ENCODE measurements at regions not wholly inside any gene's neighbourhood (a gene's known extent, or its start where the extent isn't known, plus 50 kb on each side); places are given as distances from the start of the nearest gene placed in this dataset.
"Not testable (repeated sequence)": the region's sequence is repeated elsewhere in the genome, so short reads cannot be mapped to it uniquely, and the experiment has no call there.

DNA sequence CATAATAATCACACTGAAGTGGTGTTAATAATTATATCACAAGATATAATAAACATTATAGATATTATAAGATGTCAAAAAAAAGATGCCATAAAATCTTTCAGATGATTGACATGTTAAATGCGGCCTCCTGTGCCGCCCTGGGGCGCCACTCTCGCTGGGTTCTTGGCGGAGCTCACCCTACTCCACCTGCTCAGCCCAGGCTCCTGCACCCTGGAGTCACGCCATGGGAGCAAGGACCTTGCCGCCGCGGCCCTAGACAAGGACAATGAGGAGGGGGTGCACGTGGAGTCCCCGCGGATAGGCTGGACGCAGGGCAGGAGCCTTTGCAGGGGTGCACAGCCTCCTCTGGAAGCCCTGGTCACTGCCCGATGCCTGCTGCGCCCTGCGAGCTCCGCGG, 77.5 kb upstream of the ZNF337 start:
- DNase-seq: not testable (repeated sequence)

DNA sequence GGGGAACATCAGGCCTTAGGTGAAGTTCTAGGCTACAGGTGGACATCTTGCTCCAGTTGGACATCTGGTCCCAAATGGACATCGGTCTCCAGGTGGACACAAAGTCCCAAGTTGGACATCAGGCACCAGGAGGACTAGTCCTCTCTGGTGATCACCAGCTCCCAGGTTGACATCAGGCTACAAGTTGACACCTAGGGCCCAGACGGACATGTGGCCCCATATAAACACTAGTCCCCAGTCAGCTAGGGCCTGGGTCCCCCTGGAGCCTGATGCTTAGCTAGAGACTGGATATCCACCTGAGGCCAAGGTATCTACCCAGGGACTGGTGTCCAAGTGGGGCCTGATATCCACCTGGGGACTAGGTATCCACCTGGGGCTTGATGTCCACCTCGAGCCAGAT, 75.8 kb upstream of the ZNF337 start:
- DNase-seq: not testable (repeated sequence)

DNA sequence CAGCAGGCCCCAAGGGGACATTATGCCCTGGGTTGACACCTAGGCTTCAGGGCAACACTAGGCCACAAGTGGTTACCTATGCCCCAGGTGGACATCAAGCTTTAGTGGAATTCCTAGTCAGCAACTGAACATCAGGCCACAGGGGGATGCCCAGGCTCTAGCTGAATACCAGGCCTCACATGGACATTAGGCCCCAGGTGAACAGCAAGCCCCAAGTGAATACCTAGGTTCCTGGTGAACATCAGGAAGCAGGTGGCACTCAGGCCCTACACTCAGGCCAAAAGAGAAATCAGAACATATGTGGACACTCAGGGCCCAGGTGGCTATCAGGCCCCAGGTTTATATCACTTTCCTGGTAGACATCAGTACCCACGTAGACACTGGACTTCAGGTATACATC, 75.2 kb upstream of the ZNF337 start:
- DNase-seq: not testable (repeated sequence)

DNA sequence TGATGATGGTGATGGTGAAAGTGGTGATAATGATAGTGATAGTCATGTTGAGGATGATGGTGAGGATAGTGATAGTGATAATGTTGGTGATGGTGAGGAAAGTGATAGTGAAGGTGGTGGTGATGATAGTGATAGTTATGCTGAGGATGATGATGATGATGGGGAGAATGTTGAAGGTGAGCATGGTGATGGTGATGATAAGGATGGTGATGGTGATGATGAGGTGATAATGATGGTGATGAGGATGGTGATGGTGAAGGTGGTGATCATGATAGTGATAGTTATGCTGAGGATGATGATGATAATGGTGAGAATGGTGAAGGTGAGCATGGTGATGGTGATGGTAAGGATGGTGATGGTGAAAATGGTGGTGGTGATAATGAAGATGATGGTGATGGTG, 64.9 kb upstream of the ZNF337 start:
- DNase-seq: no peak

DNA sequence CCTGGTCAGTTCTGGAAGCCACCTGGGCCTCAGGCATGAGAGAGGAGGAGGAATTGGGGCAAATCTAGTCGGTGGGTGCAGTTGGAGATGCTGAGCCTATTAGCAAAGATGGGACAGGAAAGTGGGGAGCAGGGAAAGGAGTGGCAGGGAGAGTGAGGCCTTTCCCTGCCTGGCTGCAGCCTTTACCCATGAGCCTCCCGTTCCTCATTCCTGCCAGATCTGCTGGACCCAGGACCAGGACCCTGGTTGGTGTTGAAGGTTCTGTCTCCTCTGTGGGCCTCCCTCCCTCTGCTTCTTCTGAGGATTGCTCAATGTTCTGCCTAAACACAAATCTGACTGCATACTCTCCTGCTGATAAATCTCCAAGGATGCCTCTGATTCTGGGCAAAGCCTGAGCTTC, 64.4 kb upstream of the ZNF337 start:
- DNase-seq: not testable (repeated sequence)

DNA sequence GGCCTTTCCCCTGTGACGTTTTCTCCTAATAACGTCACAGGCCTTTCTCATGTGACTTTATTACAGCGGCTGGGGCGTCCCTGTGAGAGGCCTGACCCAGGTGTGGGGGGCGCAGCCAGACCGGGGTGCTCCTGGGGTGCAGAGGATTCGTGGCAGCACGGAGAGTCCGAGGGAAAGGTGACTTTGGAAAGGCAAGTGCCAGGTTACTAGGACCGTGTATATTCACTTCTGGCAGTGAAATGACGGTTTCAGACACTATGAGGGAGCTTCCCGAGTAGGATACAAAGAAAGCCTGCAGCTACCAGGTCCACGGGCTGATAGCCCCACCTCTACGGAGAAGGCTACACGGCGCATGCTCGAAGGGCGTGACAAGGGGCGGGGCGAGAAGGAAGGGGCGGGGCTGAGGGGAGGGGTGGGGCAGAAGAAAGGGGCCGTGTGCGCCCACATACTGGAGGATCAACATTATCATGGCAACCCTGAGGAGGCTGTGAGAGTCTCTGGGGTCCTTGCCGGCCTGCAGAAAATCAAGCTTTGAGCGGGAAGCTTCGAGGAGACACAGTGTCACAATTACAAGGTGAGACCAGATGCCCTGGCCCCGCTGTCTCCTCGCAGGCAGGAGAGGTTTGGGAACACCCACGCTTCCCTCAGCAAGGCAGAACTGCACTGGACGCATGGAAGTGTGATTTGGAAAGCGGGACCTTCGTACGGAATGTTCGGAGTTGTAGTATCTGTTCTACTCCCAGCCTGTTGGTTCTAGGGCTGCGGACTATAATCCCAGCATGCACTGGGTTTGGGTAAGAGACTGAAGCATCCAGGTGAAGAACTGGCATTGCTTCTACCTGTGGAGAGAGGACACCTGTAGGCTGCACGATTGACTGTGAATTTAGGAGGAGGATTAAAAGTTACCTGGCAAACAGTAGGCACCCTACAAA, 54.4 kb upstream of the ZNF337 start:
- DNase-seq: no peak

DNA sequence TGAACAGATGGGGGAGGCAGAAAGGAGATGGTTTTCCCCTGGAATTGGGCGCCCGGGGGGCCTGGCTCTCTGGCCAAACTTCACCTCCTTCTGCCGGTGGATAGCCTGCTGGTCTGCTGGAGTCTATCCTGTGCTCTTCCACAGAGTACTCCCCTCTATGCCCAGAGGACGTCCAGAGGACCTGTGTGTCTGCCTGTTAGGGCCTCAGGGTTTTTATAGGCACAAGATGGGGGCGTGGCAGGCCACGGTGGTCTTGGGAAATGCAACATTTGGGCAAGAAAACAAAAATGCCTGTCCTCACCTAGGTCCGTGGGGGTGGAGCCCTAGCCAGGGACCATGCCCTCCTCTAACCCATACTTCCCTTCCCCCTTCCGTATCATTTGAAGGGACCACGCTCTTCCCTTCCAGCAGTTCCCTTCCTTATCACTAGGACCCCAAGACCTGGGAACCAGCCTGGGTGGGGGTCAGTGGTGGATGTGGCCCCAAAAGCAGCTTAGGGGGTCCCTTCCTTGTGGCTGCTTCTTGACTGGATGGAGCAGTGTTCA, 53.6 kb upstream of the ZNF337 start:
- DNase-seq: no peak

DNA sequence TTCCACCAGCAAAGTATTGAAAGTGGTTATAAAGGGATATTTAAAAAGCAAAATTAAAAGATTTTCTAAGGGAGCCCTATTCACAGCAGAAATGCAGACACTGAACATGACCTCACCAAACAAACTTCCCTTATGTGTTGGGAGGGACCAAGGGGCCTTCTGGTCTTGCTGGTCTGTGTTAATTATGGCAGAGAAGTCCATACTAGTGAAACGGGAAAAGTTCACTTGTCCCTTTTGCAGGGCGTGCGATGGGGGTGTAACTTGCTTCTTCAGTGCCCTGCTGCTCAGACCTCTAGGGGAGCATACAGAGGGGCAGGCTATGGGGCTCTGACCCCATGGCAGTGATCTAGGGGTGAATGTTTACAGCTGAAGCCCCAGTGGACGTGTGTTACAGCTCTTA, 53.0 kb upstream of the ZNF337 start:
- no peak for DNase-seq

All from AML-193 (cell line).